ENCODE measurements at regions not wholly inside any gene's neighbourhood (a gene's known extent, or its start where the extent isn't known, plus 50 kb on each side); places are given as distances from the start of the nearest gene placed in this dataset.

- Mint-ChIP-seq H3K9me3 (peaks cover 17% of the 10 kb centered on the region), H3K4me1 (ENCODE audit: low read depth) (no peaks in the 10 kb centered on the region), H3K4me3 (no peak overlapping the region), H3K27me3 (ENCODE audit: low read depth) (no peaks in the 10 kb centered on the region), H3K36me3 (ENCODE audit: insufficient read depth) (peaks cover 6% of the 10 kb centered on the region)
- DNase-seq, result no peak
- no peak for ATAC-seq
These were observed 140.2 kb downstream of the CYB561 start for GRCh38 chr17:63305857-63306256.

DNA sequence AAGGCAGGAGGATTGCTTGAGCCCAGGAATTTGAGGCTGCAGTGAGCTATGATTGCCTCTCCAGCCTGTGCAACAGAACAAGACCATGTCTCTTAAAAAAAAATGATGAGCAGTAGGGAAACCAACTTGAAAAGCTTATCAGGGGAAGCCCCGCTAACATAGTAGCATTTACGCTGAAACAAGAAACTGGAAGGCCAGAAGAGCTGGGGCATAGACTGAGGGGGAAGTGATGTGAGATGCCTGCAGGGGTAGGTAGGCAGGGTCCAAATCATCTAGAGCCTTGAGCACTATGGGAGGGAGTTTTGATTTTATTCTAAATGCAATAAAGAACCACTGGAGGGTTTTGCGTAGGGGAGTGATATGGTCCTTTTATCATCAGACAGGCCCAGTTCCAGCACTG, 139.3 kb downstream of the CYB561 start:
- H3K4me1 Mint-ChIP-seq (ENCODE audit: low read depth), result no peaks in the 10 kb centered on the region
- H3K4me3 Mint-ChIP-seq, result no peak overlapping the region
- H3K36me3 Mint-ChIP-seq (ENCODE audit: insufficient read depth), result peaks cover 4% of the 10 kb centered on the region
- H3K9me3 Mint-ChIP-seq, result peaks cover 14% of the 10 kb centered on the region
- no peak for ATAC-seq
- no peaks in the 10 kb centered on the region for H3K27me3 Mint-ChIP-seq (ENCODE audit: low read depth)
- no peak for DNase-seq

- H3K27me3 Mint-ChIP-seq (ENCODE audit: low read depth), result no peaks in the 10 kb centered on the region
- DNase-seq, result no peak
- no peak overlapping the region for H3K4me3 Mint-ChIP-seq
- peaks cover 3% of the 10 kb centered on the region for H3K36me3 Mint-ChIP-seq (ENCODE audit: insufficient read depth)
- peaks cover 5% of the 10 kb centered on the region for H3K9me3 Mint-ChIP-seq
- no peaks in the 10 kb centered on the region for H3K4me1 Mint-ChIP-seq (ENCODE audit: low read depth)
- no peak for ATAC-seq
These were observed 137.8 kb downstream of the CYB561 start for GRCh38 chr17:63308272-63308671.

DNA sequence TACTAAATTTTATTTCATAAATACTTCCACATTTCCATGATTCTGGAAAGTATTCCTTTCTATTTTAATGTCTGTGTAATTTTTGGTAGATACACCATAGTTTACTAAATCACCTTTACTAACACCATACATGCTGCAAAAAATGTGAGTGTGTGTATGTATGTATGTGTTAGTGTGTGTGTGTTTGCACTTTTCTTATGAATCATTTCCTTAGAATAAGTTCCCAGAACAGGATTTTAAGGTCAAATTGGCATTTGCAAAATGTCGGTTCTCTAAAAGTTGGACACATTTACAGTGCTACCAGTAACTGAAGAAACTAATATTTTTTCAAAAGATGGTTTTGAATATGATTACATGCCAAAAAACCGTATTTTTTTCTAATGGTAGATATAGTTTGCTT, 137.1 kb downstream of the CYB561 start:
- Mint-ChIP-seq H3K9me3 (no peaks in the 10 kb centered on the region), H3K27me3 (ENCODE audit: low read depth) (no peaks in the 10 kb centered on the region), H3K4me1 (ENCODE audit: low read depth) (no peaks in the 10 kb centered on the region), H3K4me3 (no peak overlapping the region), H3K36me3 (ENCODE audit: insufficient read depth) (peaks cover 3% of the 10 kb centered on the region)
- DNase-seq (no peak), ATAC-seq (no peak)

GRCh38 chr17:63311416-63311937, 134.6 kb downstream of the CYB561 start:
- H3K9me3 Mint-ChIP-seq, result no peaks in the 10 kb centered on the region
- DNase-seq (no peak), ATAC-seq (no peak)
- H3K4me1 Mint-ChIP-seq (ENCODE audit: low read depth), result no peaks in the 10 kb centered on the region
- no peaks in the 10 kb centered on the region for H3K27me3 Mint-ChIP-seq (ENCODE audit: low read depth)
- H3K36me3 Mint-ChIP-seq (ENCODE audit: insufficient read depth), result peaks cover 15% of the 10 kb centered on the region
- H3K4me3 Mint-ChIP-seq, result no peak overlapping the region

DNA sequence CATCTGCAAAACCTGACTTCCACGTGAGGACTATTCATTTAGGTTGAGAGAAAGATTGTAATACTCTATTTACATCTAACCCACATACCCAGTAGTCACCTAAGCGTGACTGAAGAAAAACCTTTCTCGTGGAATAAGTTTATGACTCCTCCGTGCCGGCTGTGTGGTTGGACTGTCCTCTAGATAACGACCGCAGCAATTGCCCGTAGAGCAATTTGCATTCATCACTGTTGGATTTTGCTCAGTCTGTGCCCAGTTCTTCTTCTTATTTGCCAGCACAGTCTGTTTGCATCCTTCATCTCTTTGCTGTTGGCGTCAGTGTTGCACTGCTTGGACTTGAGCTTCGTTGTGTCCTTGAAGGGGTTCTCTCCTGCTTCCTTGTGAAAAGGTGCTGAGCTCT, 131.3 kb downstream of the CYB561 start:
- Mint-ChIP-seq H3K4me3 (no peak overlapping the region), H3K9me3 (no peaks in the 10 kb centered on the region), H3K27me3 (ENCODE audit: low read depth) (no peaks in the 10 kb centered on the region), H3K4me1 (ENCODE audit: low read depth) (no peaks in the 10 kb centered on the region), H3K36me3 (ENCODE audit: insufficient read depth) (peaks cover 26% of the 10 kb centered on the region)
- ATAC-seq, result no peak
- no peak for DNase-seq

DNA sequence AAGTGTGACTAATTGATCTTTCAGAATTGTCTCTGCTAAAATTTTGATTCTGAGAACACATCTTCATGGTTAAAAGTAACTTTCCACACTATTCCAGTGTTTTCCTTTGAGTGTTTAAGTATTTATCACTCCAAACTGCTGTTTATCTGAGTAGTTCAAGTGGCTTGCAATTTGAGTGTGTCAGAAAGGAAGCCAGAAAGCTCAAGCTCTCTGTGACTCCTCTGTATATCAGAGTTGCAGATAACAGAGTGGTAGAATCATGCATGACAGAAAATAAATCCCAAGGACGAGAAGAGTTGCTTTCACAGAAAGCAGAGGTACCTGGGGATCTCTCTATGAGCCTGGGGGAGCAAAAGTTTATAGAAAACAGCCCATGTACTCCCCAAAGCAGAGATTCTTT, 130.0 kb downstream of the CYB561 start:
- H3K4me1 Mint-ChIP-seq (ENCODE audit: low read depth), result no peaks in the 10 kb centered on the region
- H3K4me3 Mint-ChIP-seq, result no peak overlapping the region
- H3K36me3 Mint-ChIP-seq (ENCODE audit: insufficient read depth), result peaks cover 27% of the 10 kb centered on the region
- ATAC-seq, result no peak
- H3K9me3 Mint-ChIP-seq, result no peaks in the 10 kb centered on the region
- H3K27me3 Mint-ChIP-seq (ENCODE audit: low read depth), result no peaks in the 10 kb centered on the region
- DNase-seq, result no peak

GRCh38 chr17:63317166-63317840, 128.8 kb downstream of the CYB561 start:
- no peak for ATAC-seq
- no peak overlapping the region for H3K4me3 Mint-ChIP-seq

GRCh38 chr17:63325808-63326207, 120.3 kb downstream of the CYB561 start:
- H3K4me3 Mint-ChIP-seq, result no peak overlapping the region
- H3K4me1 Mint-ChIP-seq (ENCODE audit: low read depth), result no peaks in the 10 kb centered on the region
- ATAC-seq, result no peak
- peaks cover 13% of the 10 kb centered on the region for H3K36me3 Mint-ChIP-seq (ENCODE audit: insufficient read depth)
- DNase-seq, result no peak
- no peaks in the 10 kb centered on the region for H3K27me3 Mint-ChIP-seq (ENCODE audit: low read depth)
- H3K9me3 Mint-ChIP-seq, result no peaks in the 10 kb centered on the region

More at GRCh38 chr17:63317166-63317840, 128.8 kb downstream of the CYB561 start:
- no peak for DNase-seq
- Mint-ChIP-seq H3K27me3 (ENCODE audit: low read depth) (no peaks in the 10 kb centered on the region), H3K36me3 (ENCODE audit: insufficient read depth) (peaks cover 29% of the 10 kb centered on the region), H3K9me3 (no peaks in the 10 kb centered on the region), H3K4me1 (ENCODE audit: low read depth) (no peaks in the 10 kb centered on the region)

GRCh38 chr17:63329876-63330275, 116.2 kb downstream of the CYB561 start:
- Mint-ChIP-seq H3K4me1 (ENCODE audit: low read depth) (no peaks in the 10 kb centered on the region), H3K4me3 (no peak overlapping the region), H3K27me3 (ENCODE audit: low read depth) (no peaks in the 10 kb centered on the region), H3K9me3 (no peaks in the 10 kb centered on the region), H3K36me3 (ENCODE audit: insufficient read depth) (peaks cover 11% of the 10 kb centered on the region)
- ATAC-seq (no peak), DNase-seq (no peak)

- ATAC-seq (no peak), DNase-seq (no peak)
- H3K9me3 Mint-ChIP-seq, result no peaks in the 10 kb centered on the region
- no peak overlapping the region for H3K4me3 Mint-ChIP-seq
- peaks cover 8% of the 10 kb centered on the region for H3K36me3 Mint-ChIP-seq (ENCODE audit: insufficient read depth)
- no peaks in the 10 kb centered on the region for H3K4me1 Mint-ChIP-seq (ENCODE audit: low read depth)
- H3K27me3 Mint-ChIP-seq (ENCODE audit: low read depth), result no peaks in the 10 kb centered on the region
These were observed 114.6 kb downstream of the CYB561 start for GRCh38 chr17:63331301-63332061.

- peaks cover 8% of the 10 kb centered on the region for H3K36me3 Mint-ChIP-seq (ENCODE audit: insufficient read depth)
- no peak overlapping the region for H3K4me3 Mint-ChIP-seq
- H3K4me1 Mint-ChIP-seq (ENCODE audit: low read depth), result no peaks in the 10 kb centered on the region
- no peaks in the 10 kb centered on the region for H3K27me3 Mint-ChIP-seq (ENCODE audit: low read depth)
- no peaks in the 10 kb centered on the region for H3K9me3 Mint-ChIP-seq
- ATAC-seq, result no peak
- no peak for DNase-seq
These were observed 113.8 kb downstream of the CYB561 start for GRCh38 chr17:63332286-63332685.

DNA sequence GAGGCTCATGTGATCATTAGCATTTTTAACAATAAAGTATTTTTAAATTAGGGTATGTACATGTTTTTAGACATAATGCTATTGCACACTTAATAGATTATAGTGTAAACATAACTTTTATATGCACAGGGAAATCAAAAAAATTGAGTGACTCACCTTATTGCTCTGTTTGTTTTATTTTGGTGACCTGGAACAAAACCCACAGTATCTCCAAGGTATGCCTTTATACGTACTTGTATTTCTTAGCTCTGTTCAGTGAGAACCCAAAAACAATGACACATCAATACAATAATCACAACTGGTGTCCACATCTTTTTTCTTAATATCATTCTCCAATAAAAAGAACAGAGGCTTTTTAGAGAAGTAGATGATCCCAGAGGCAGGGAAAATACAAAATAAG, 112.2 kb downstream of the CYB561 start:
- no peaks in the 10 kb centered on the region for H3K27me3 Mint-ChIP-seq (ENCODE audit: low read depth)
- DNase-seq, result no peak
- H3K9me3 Mint-ChIP-seq, result no peaks in the 10 kb centered on the region

DNA sequence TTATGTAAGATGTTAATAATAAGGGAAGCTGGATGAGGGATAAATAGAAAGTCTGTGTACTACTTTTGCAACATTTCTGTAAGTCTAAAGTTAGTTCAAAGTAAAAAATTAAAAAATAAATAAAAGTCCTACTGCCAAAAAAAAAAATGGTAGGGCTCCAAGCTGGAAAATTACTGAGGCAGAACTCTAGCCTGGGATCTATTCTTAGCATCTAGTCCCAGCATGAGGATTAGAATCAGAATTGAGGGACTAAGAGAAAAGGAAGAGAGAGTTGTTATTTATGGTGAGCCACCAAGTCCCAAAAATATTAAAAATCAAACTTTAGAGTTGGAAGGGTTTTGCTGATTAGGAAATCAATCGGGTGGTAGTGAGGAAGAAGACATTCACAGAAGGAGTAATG, 110.3 kb downstream of the CYB561 start:
- Mint-ChIP-seq H3K4me3 (no peak overlapping the region), H3K9me3 (no peaks in the 10 kb centered on the region), H3K4me1 (ENCODE audit: low read depth) (no peaks in the 10 kb centered on the region), H3K27me3 (ENCODE audit: low read depth) (no peaks in the 10 kb centered on the region), H3K36me3 (ENCODE audit: insufficient read depth) (peaks cover 5% of the 10 kb centered on the region)
- ATAC-seq, result no peak
- DNase-seq, result no peak

More for the DNA sequence above, 112.2 kb downstream of the CYB561 start:
- peaks cover 5% of the 10 kb centered on the region for H3K36me3 Mint-ChIP-seq (ENCODE audit: insufficient read depth)
- ATAC-seq, result no peak
- H3K4me3 Mint-ChIP-seq, result no peak overlapping the region
- H3K4me1 Mint-ChIP-seq (ENCODE audit: low read depth), result no peaks in the 10 kb centered on the region

DNA sequence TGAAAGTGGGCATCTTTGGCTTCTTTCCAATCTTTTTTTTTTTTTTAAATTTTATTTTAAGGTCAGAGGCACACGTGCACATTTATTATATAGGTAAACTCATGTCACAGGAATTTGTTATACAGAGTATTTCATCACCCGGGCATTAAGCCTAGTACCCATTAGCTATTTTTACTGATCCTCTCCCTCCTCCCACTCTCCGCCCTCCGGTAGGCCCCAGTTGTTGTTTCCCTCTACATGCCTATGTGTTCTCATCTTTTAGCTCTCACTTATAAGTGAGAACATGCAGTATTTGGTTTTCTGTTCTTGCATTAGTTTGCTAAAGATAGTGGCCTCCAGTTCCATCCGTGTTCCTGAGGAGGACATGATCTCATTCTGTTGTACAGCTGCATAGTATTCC, 108.5 kb downstream of the CYB561 start:
- DNase-seq, result no peak
- no peak for ATAC-seq
- Mint-ChIP-seq H3K4me1 (ENCODE audit: low read depth) (no peaks in the 10 kb centered on the region), H3K9me3 (no peaks in the 10 kb centered on the region), H3K4me3 (no peak overlapping the region), H3K27me3 (ENCODE audit: low read depth) (no peaks in the 10 kb centered on the region), H3K36me3 (ENCODE audit: insufficient read depth) (peaks cover 7% of the 10 kb centered on the region)

Data from activated T-cell treated with anti-CD3 and anti-CD28 coated beads, Interleukin-2, amount 50 U/mL, for 4 hours (primary cell).